ENCODE measurements at regions not wholly inside any gene's neighbourhood (a gene's known extent, or its start where the extent isn't known, plus 50 kb on each side); places are given as distances from the start of the nearest gene placed in this dataset.

DNA sequence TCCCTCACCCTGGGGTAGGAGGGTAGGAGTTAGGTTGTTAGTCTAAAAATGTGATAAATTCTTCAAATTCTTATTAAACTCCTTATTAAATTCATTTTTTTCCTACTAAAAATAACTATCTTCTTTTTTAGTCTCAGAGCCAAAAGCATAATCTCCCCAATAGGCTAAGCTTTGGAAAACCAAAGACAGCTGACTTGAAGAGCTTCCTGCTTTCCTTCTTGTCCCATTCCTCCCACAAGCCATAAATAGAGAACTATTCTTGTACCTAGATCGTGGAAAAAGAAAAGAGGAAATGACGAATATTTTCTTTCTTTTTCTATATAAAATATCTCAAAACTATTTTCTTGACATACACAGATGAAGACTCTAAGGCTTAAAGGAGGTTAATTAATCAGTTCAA lies 486.9 kb downstream of the CDH8 start:
- TF ChIP-seq, protein P1, sequence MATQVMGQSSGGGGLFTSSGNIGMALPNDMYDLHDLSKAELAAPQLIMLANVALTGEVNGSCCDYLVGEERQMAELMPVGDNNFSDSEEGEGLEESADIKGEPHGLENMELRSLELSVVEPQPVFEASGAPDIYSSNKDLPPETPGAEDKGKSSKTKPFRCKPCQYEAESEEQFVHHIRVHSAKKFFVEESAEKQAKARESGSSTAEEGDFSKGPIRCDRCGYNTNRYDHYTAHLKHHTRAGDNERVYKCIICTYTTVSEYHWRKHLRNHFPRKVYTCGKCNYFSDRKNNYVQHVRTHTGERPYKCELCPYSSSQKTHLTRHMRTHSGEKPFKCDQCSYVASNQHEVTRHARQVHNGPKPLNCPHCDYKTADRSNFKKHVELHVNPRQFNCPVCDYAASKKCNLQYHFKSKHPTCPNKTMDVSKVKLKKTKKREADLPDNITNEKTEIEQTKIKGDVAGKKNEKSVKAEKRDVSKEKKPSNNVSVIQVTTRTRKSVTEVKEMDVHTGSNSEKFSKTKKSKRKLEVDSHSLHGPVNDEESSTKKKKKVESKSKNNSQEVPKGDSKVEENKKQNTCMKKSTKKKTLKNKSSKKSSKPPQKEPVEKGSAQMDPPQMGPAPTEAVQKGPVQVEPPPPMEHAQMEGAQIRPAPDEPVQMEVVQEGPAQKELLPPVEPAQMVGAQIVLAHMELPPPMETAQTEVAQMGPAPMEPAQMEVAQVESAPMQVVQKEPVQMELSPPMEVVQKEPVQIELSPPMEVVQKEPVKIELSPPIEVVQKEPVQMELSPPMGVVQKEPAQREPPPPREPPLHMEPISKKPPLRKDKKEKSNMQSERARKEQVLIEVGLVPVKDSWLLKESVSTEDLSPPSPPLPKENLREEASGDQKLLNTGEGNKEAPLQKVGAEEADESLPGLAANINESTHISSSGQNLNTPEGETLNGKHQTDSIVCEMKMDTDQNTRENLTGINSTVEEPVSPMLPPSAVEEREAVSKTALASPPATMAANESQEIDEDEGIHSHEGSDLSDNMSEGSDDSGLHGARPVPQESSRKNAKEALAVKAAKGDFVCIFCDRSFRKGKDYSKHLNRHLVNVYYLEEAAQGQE (IDR thresholded peaks at IDR 0.05; ENCODE audit: low read depth, low read length) = no peak
- TF ChIP-seq POLR2A (IDR thresholded peaks at IDR 0.05; ENCODE audit: low read depth, low read length) = no peak
- TF ChIP-seq, protein P2, sequence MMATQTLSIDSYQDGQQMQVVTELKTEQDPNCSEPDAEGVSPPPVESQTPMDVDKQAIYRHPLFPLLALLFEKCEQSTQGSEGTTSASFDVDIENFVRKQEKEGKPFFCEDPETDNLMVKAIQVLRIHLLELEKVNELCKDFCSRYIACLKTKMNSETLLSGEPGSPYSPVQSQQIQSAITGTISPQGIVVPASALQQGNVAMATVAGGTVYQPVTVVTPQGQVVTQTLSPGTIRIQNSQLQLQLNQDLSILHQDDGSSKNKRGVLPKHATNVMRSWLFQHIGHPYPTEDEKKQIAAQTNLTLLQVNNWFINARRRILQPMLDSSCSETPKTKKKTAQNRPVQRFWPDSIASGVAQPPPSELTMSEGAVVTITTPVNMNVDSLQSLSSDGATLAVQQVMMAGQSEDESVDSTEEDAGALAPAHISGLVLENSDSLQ (IDR thresholded peaks at IDR 0.05) = no peak
- no peak for TF ChIP-seq EGR1 (IDR thresholded peaks at IDR 0.05; ENCODE audit: borderline replicate concordance in 1 of 2, low read depth in 2 of 2, low read length in 2 of 2)
- TF ChIP-seq RCOR1 (conservative IDR thresholded peaks at IDR 0.05; ENCODE audit: low read depth, low read length) = no peak
